Choroid plexus epithelial cell (primary cell): ENCODE measurements at regions not wholly inside any gene's neighbourhood (a gene's known extent, or its start where the extent isn't known, plus 50 kb on each side); places are given as distances from the start of the nearest gene placed in this dataset.

Experiments
- DNase-seq: peaks from one replicate; pipeline ENCODE4 v3.0.0-alpha.2; 2010; ENCODE audit warnings: low read depth
- H3K4me3 ChIP-seq: 2 replicates; pipeline ENCODE4 v1.5.1; 2011; ENCODE audit warnings: low read depth, mild to moderate bottlenecking, control low read depth, low read length, moderate library complexity
- TF ChIP-seq, protein P1 (sequence below): conservative IDR thresholded peaks from 2 replicates; pipeline ENCODE4 v1.5.1; 2011; ENCODE audit warnings: low read depth, mild to moderate bottlenecking, control low read depth, inconsistent platforms, low read length, moderate library complexity

DNA sequence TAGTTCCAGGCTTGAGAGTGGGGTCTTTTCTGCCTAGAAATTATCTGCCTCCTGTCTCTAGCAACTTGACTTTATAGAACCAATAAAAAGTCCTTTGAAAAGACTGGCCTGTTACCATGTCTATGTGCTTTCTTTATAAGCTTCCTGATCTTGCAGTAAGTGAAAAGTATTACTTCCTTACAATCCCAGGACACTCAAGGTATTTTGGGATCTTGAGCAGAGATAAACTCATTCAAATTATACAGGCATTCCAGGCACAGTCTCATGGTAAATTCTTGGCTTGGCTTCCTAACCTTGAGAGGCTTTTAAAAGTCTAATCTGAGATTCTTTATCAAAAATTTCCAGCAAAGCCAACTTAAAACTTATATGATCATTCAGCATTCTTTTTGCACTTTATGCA lies 833.0 kb upstream of the POU3F4 start:
- TF ChIP-seq, protein P1, sequence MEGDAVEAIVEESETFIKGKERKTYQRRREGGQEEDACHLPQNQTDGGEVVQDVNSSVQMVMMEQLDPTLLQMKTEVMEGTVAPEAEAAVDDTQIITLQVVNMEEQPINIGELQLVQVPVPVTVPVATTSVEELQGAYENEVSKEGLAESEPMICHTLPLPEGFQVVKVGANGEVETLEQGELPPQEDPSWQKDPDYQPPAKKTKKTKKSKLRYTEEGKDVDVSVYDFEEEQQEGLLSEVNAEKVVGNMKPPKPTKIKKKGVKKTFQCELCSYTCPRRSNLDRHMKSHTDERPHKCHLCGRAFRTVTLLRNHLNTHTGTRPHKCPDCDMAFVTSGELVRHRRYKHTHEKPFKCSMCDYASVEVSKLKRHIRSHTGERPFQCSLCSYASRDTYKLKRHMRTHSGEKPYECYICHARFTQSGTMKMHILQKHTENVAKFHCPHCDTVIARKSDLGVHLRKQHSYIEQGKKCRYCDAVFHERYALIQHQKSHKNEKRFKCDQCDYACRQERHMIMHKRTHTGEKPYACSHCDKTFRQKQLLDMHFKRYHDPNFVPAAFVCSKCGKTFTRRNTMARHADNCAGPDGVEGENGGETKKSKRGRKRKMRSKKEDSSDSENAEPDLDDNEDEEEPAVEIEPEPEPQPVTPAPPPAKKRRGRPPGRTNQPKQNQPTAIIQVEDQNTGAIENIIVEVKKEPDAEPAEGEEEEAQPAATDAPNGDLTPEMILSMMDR: no peak
- no peak overlapping the region for H3K4me3 ChIP-seq
- DNase-seq: no peak

DNA sequence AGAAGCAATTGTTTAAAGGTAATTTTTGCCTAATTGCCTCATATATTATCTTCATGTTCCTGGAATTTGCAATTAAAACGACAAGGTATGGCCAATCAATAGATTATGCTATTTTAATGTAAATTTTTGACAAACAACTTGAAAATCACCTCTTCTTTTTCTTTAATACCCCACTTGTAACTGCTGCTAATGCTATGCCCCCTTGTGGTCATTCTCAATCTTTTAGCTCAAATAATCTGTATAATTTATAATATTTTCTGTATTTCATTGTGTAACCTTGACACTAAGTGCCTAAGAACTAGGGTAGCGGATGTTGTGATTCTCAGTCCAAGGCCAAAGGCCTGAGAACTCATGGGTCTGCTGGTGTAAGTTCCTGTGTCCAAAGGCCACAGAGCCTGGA lies 831.7 kb upstream of the POU3F4 start:
- TF ChIP-seq, protein P1: no peak
- H3K4me3 ChIP-seq: no peak overlapping the region
- DNase-seq: peak; percentile 18

DNA sequence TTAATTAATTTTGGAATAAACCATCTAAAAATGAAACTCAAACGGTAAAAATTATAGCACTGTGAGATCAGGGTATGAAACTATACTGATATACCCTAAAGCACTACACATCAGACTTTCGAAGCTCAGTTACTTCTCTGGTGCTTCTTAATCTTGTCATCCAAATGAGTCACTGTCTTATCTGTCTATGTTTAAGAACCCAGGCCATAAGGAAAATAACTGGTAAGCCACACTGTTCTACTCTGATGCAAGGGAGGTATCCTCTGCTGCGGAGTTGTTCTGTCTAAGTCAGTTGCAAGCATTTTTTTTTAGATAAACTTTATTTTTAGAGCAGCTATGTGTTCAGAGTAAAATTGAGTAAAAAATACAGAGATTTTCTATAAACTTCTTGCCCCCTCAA lies 830.8 kb upstream of the POU3F4 start:
- TF ChIP-seq, protein P1: no peak
- H3K4me3 ChIP-seq: no peak overlapping the region
- DNase-seq: peak; percentile 56

DNA sequence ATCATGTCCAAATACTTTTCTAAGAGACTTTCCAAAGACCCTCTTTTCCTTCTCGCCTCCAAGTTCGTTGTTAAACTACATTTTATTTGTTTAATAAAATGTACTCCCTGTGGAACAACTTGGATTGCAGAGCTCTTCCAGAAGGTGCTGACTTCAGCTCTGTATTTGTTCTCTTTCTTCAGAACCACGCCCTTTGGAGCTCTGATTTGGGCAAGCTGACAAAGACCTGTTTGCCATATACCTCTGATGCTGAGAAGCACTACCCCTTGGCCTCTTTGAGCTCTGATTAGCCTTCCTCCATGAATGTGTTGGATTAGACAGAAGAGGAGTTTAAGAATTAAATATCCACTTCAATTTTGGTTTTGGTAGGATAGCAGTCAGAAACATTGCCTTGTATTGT lies 815.1 kb upstream of the POU3F4 start:
- TF ChIP-seq, protein P1: no peak
- H3K4me3 ChIP-seq: no peak overlapping the region
- no peak for DNase-seq

DNA sequence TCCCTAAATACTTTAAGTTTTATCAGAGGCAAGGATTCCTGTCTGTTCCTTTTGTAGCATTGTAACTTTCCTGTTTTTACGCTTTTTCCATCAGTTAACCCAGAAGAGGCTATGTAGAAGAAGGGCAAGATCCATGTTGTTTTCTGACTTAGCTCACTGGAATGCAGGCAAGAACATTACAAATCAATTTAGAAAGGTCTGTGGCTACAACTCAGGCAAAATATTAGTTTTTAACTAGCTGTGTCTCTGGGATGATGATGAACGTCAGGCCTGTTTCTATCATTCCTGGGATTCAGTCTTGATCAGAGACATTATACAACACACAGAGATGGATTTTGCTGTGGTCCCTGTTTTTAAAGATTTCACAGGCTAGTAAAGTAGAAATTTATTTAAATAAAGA lies 813.0 kb upstream of the POU3F4 start:
- TF ChIP-seq, protein P1: no peak
- peak; percentile 15 for DNase-seq
- no peak overlapping the region for H3K4me3 ChIP-seq

DNA sequence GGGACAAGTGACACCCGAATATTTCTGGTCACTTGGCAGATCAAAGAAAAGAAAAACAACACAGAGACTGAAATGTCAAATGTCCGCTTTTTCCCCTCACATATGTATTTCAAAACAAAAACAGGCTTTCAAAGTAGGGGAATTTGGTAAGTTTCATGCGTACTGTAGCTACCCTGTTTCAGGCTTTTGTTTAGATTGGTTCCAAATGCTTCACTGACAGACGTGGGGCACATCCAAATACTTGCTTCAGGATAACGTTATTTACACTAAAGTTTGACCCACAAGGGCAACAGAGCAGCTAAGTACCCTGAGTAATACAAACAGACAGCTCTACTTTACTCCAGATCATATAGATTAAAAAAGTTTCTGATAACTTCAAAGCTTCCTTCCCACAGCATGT lies 804.5 kb upstream of the POU3F4 start:
- H3K4me3 ChIP-seq: no peak overlapping the region
- TF ChIP-seq, protein P1: no peak
- peak; percentile 8 for DNase-seq

DNA sequence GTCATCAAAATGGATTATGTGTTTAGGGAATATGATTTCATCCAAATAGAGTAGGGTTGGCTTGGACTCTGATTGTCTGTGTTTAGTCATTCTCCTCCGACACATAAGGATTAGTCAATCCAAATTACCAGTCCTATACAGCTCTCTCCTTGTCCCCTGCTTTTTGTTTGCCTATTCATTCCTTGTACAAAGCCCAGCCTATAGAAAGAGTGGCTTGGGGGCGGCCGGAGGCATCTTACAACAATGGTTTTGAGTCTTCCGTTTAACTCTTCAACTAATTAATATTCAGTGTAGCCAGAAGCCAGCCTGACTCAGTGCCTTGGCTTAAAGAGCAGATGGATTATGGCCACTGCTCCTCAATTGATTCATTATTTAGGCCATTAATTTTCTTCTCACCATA lies 796.6 kb upstream of the POU3F4 start:
- TF ChIP-seq, protein P1: no peak
- DNase-seq: no peak
- H3K4me3 ChIP-seq: no peak overlapping the region
